HEK293 (cell line): ENCODE measurements at regions not wholly inside any gene's neighbourhood (a gene's known extent, or its start where the extent isn't known, plus 50 kb on each side); places are given as distances from the start of the nearest gene placed in this dataset.

ENCODE experiments used
- CTCF ChIP-seq: fragments of 450-650 bp; formaldehyde crosslinking; IDR thresholded peaks from 2 replicates; pipeline ENCODE4 v1.5.1; 2016; ENCODE audit warnings: missing biosample characterization, missing genetic modification characterization
- ELK4 ChIP-seq: IDR thresholded peaks from 2 replicates; pipeline ENCODE4 v1.6.1; 2011; ENCODE audit warnings: mild to moderate bottlenecking, low read depth, low read length, borderline replicate concordance
- ZBTB17 ChIP-seq: fragments of 450-650 bp; formaldehyde crosslinking; IDR thresholded peaks from 2 replicates; pipeline ENCODE4 v1.5.1; 2016; ENCODE audit warnings: missing biosample characterization, missing genetic modification characterization
- ZBTB48 ChIP-seq: fragments of 450-650 bp; formaldehyde crosslinking; IDR thresholded peaks from 2 replicates; pipeline ENCODE4 v1.5.1; 2016; ENCODE audit warnings: missing biosample characterization, missing genetic modification characterization
- ZNF521 ChIP-seq: fragments of 450-650 bp; formaldehyde crosslinking; IDR thresholded peaks from 2 replicates; pipeline ENCODE4 v1.5.1; 2017; ENCODE audit warnings: missing biosample characterization, mild to moderate bottlenecking, missing genetic modification characterization
- ZNF600 ChIP-seq: fragments of 450-650 bp; formaldehyde crosslinking; IDR thresholded peaks from 2 replicates; pipeline ENCODE4 v1.5.1; 2016; ENCODE audit warnings: missing biosample characterization, missing genetic modification characterization
- ZSCAN18 ChIP-seq: fragments of 450-650 bp; formaldehyde crosslinking; IDR thresholded peaks from 2 replicates; pipeline ENCODE4 v1.5.1; 2016; ENCODE audit warnings: missing biosample characterization, missing genetic modification characterization

GRCh38 chr5:23027331-23027730, 174.2 kb upstream of the CDH12 start:
- TF ChIP-seq CTCF (tag by site-specific recombination) (no peak), ZBTB17 (tag by site-specific recombination) (no peak), ZSCAN18 (no peak), ZBTB48 (tag by site-specific recombination) (no peak), ELK4 (no peak), ZNF600 (tag by site-specific recombination) (no peak), ZNF521 (tag by site-specific recombination) (no peak)
